AG04450 (cell line): ENCODE measurements at regions not wholly inside any gene's neighbourhood (a gene's known extent, or its start where the extent isn't known, plus 50 kb on each side); places are given as distances from the start of the nearest gene placed in this dataset.

Source experiments
- CTCF ChIA-PET: fragments of 300-600, 350-600 bp; formaldehyde crosslinking; extraction: SDS; loops from one replicate; lab custom pipeline; 2022; ENCODE audit warnings: antibody characterized with exemption, inconsistent platforms; lab: Charles Lee
- POLR2A ChIA-PET: fragments of 350-600 bp; formaldehyde crosslinking; extraction: SDS; loops from one replicate; lab custom pipeline; 2021; ENCODE audit warnings: antibody characterized with exemption, inconsistent platforms; lab: Yijun Ruan, JAX
- DNase-seq: peaks from one replicate; pipeline ENCODE4 v3.0.0-alpha.2; 2011; ENCODE audit warnings: low read depth, low spot score
- H3K27ac ChIP-seq: one replicate; pipeline ENCODE4 v1.5.1; 2012; ENCODE audit warnings: low read depth, low read length, control low read depth
- H3K27me3 ChIP-seq: one replicate; pipeline ENCODE4 v1.6.0; 2012; ENCODE audit warnings: low read length; ENCODE audit not compliant: control insufficient read depth, insufficient read depth
- H3K4me3 ChIP-seq: 2 replicates; pipeline ENCODE4 v1.5.1; 2011; ENCODE audit warnings: mild to moderate bottlenecking, low read depth, low read length, control low read depth
- H3K9me3 ChIP-seq: 2 replicates; pipeline ENCODE4 v1.5.1; 2012; ENCODE audit warnings: low read length; ENCODE audit not compliant: control insufficient read depth, insufficient read depth
- TF ChIP-seq, protein P1 (sequence below): IDR thresholded peaks from 2 replicates; pipeline ENCODE4 v1.5.1; 2011; ENCODE audit warnings: low read depth, low read length, control low read depth, inconsistent platforms

DNA sequence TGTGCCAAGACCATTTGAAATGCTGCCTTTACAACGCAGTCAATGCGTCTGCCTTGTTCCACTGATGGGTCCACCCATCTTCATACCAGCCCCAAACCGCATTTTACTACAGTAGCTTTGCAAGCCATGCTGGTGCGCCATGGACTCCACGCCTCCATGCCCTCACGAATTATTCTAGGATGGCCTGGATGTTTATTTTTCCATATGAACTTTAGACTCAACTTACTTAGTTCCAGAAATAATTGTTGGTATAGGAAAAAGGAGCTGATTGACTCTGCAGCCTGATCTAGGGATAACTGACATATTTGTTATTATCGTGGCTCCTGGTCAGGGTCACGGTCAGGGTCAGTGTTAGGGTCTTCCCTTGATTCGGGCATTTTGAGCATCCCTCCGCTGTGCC, 70.0 kb upstream of the ZNF469 start:
- ChIA-PET CTCF (no interaction called here), POLR2A (no interaction called here)
- DNase-seq: no peak
- TF ChIP-seq, protein P1, sequence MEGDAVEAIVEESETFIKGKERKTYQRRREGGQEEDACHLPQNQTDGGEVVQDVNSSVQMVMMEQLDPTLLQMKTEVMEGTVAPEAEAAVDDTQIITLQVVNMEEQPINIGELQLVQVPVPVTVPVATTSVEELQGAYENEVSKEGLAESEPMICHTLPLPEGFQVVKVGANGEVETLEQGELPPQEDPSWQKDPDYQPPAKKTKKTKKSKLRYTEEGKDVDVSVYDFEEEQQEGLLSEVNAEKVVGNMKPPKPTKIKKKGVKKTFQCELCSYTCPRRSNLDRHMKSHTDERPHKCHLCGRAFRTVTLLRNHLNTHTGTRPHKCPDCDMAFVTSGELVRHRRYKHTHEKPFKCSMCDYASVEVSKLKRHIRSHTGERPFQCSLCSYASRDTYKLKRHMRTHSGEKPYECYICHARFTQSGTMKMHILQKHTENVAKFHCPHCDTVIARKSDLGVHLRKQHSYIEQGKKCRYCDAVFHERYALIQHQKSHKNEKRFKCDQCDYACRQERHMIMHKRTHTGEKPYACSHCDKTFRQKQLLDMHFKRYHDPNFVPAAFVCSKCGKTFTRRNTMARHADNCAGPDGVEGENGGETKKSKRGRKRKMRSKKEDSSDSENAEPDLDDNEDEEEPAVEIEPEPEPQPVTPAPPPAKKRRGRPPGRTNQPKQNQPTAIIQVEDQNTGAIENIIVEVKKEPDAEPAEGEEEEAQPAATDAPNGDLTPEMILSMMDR: no peak
- H3K9me3 ChIP-seq: peaks cover 11% of the 10 kb centered on the region
- no peaks in the 10 kb centered on the region for H3K27me3 ChIP-seq
- H3K27ac ChIP-seq: no peak overlapping the region
- H3K4me3 ChIP-seq: no peak overlapping the region

DNA sequence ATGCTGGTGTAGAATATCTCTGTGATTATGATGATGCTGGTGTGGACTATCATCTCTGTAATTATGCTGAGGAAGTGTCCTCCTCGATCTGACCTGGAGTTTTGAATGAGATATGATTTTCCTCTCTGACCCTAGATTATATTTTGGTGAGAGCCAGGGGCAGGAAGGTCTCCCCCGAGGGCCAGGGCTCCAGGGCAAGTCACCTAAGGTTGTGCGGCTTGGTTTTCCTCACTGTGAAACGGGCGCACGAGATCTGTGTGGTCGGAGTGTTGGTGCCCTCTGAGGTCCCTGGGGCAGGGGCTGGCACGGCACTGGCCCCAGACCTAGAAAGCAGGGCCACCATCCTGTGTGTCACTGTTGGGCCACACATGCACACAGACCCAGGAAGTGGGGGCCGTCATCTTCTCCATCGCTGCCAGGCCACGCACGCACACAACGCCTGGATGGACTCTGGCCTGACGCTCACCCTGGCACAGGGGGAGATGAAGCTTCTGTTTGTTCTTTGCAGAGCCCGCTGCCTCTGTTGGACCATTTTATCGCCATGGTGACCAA, 67.7 kb upstream of the ZNF469 start:
- peak overlapping the region; percentile 31 for H3K27ac ChIP-seq
- no peak overlapping the region for H3K4me3 ChIP-seq
- no peaks in the 10 kb centered on the region for H3K27me3 ChIP-seq
- TF ChIP-seq, protein P1: no peak
- POLR2A ChIA-PET: interaction anchor here (1.2 to 1.6 kb wide), 3 partner anchors 8 to 17 kb away, joined by 4 to 6 read pairs (median 5); no protein-coding TSS in a partner anchor
- DNase-seq: no peak
- H3K9me3 ChIP-seq: peaks cover 15% of the 10 kb centered on the region
- CTCF ChIA-PET: no interaction called here

DNA sequence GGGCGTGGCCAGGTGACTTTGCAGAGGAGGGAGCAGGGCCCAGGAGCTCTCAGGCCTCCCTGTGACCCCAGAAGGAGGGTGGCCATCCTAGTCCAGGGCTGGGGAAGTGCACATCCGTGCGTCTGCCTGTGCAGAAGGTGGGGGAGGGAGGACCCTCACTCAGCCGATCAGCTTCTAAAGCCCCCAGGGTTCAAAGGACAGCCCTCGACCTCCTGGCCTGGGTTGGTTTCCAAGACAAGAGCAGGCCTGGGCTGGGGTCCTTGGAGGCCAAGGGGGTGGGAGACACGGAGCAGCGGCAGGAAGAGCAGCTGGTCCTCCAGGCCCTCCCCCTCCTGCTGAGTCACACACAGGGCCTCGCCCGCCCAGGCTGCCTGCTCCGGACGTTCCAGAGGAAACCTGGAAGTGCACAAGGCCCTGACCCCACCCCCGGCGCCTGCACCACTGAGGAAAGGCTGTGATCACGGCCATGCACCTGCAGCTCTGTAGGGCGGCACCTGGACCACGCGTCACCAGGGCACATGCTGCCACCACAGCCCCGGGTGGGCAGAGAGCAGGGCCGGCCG, 67.1 kb upstream of the ZNF469 start:
- no peak overlapping the region for H3K4me3 ChIP-seq
- POLR2A ChIA-PET: interaction anchor here (1.2 to 1.6 kb wide), 3 partner anchors 9 to 17 kb away, joined by 4 to 6 read pairs (median 5); no protein-coding TSS in a partner anchor
- H3K27ac ChIP-seq: peak overlapping the region; percentile 52
- no peaks in the 10 kb centered on the region for H3K27me3 ChIP-seq
- TF ChIP-seq, protein P1: no peak
- H3K9me3 ChIP-seq: peaks cover 18% of the 10 kb centered on the region
- no peak for DNase-seq
- CTCF ChIA-PET: no interaction called here

DNA sequence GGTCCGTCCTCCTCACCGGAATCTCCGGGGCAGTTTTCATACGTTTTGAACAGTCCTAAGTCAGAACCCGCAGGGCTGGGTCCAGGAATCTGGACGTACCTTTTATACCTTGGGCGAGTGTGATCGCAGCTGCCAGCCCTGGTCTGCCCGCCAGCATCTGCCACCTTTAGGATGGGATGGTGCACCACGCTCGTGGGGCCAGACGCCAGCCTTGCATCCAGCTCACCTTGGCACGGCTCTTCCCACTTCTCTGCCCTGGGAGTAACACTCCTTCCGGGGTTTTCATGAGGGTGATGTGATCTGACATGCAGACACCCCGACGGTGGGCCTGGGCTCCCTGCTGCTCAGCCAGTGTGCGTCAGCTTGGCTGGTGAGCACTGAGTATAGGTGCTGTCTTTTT, 66.6 kb upstream of the ZNF469 start:
- H3K27me3 ChIP-seq: no peaks in the 10 kb centered on the region
- TF ChIP-seq, protein P1: no peak
- DNase-seq: no peak
- CTCF ChIA-PET: no interaction called here
- H3K27ac ChIP-seq: peak overlapping the region; percentile 52
- H3K4me3 ChIP-seq: no peak overlapping the region
- peaks cover 23% of the 10 kb centered on the region for H3K9me3 ChIP-seq
- POLR2A ChIA-PET: interaction anchor here (1.2 to 1.6 kb wide), 3 partner anchors 9 to 16 kb away, joined by 4 to 6 read pairs (median 5); no protein-coding TSS in a partner anchor

DNA sequence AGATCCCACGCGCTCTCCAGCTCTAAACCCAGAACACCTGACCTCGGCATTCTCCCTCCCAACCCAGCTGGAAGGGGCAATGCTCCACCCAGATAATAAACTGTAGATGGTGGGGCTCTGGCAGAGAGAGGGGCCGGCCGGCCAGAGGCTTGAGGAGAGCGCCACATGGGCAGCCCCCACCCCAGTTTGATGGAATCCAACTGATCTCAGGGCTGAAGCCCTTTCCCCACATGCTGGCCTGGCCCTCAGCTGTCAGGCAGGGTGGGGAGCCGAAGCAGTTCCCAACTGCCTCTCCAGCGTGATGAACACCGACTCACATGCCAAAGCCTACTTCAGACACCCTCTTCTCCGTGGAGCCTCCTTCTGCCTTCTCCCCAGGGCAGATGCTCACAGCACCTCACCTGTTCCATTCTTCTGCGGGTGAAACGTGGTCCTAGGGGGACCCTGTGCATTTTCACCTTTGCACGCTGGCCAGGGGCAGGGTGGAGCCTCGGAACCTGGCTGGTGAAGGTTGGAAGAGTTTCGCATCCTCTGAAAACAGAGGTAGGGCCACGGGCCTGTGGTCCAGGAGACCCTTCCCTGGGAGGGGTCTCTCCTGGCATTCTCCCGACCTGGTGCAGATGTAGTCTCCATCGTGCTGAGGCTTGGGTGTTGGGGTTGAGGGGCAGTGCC, 65.7 kb upstream of the ZNF469 start:
- Histone ChIP-seq H3K9me3 (peaks cover 24% of the 10 kb centered on the region), H3K4me3 (no peak overlapping the region), H3K27me3 (no peaks in the 10 kb centered on the region), H3K27ac (no peak overlapping the region)
- DNase-seq: no peak
- TF ChIP-seq, protein P1: no peak
- ChIA-PET CTCF (no interaction called here), POLR2A (interaction anchor here (0.7 kb wide), 1 partner anchor 66 kb away, joined by 3 read pairs; no protein-coding TSS in a partner anchor)
